ENCODE measurements at regions not wholly inside any gene's neighbourhood (a gene's known extent, or its start where the extent isn't known, plus 50 kb on each side); places are given as distances from the start of the nearest gene placed in this dataset.

- no peak overlapping the region for H3K4me3 ChIP-seq (ENCODE audit: insufficient read length, low read depth)
- no peaks in the 10 kb centered on the region for H3K27me3 ChIP-seq (ENCODE audit: insufficient read depth, insufficient read length)
- no peaks in the 10 kb centered on the region for H3K36me3 ChIP-seq (ENCODE audit: insufficient read depth, insufficient read length, low read length)
- H3K4me1 ChIP-seq (ENCODE audit: insufficient read depth, insufficient read length): no peaks in the 10 kb centered on the region
- H3K9me3 ChIP-seq (ENCODE audit: insufficient read depth, low read length): no peaks in the 10 kb centered on the region; the same call in 1 of the 2 replicates
- no peak overlapping the region for H3K9ac ChIP-seq (ENCODE audit: insufficient read length, low read depth)
- DNase-seq (ENCODE audit: low read depth, low spot score): no peak
- TF ChIP-seq ZNF274 (IDR thresholded peaks at IDR 0.05; ENCODE audit: low read depth, low read length): no peak
- no peak for TF ChIP-seq YY1 (IDR thresholded peaks at IDR 0.05; ENCODE audit: insufficient read depth, insufficient read length)
- no peak for TF ChIP-seq SUZ12 (IDR thresholded peaks at IDR 0.05; ENCODE audit: extremely low read depth, insufficient read depth, insufficient read length)
Observed at GRCh38 chr20:55615818-55616217, 389.5 kb downstream of the CBLN4 start.

GRCh38 chr20:55614220-55614757 is 391.0 kb downstream of the CBLN4 start:
- Histone ChIP-seq H3K4me3 (ENCODE audit: insufficient read length, low read depth) (no peak overlapping the region), H3K4me1 (ENCODE audit: insufficient read depth, insufficient read length) (no peaks in the 10 kb centered on the region), H3K27me3 (ENCODE audit: insufficient read depth, insufficient read length) (no peaks in the 10 kb centered on the region), H3K9ac (ENCODE audit: insufficient read length, low read depth) (no peak overlapping the region), H3K9me3 (ENCODE audit: insufficient read depth, low read length) (no peaks in the 10 kb centered on the region), H3K36me3 (ENCODE audit: insufficient read depth, insufficient read length, low read length) (no peaks in the 10 kb centered on the region)
- TF ChIP-seq ZNF274 (IDR thresholded peaks at IDR 0.05; ENCODE audit: low read depth, low read length): no peak
- no peak for TF ChIP-seq YY1 (IDR thresholded peaks at IDR 0.05; ENCODE audit: insufficient read depth, insufficient read length)
- TF ChIP-seq SUZ12 (IDR thresholded peaks at IDR 0.05; ENCODE audit: extremely low read depth, insufficient read depth, insufficient read length): no peak
- no peak for DNase-seq (ENCODE audit: low read depth, low spot score)

GRCh38 chr20:55610756-55611155 is 394.6 kb downstream of the CBLN4 start:
- Histone ChIP-seq H3K27me3 (ENCODE audit: insufficient read depth, insufficient read length) (no peaks in the 10 kb centered on the region), H3K4me1 (ENCODE audit: insufficient read depth, insufficient read length) (no peaks in the 10 kb centered on the region), H3K9me3 (ENCODE audit: insufficient read depth, low read length) (no peaks in the 10 kb centered on the region), H3K9ac (ENCODE audit: insufficient read length, low read depth) (no peak overlapping the region), H3K4me3 (ENCODE audit: insufficient read length, low read depth) (no peak overlapping the region), H3K36me3 (ENCODE audit: insufficient read depth, insufficient read length, low read length) (no peaks in the 10 kb centered on the region)
- DNase-seq (ENCODE audit: low read depth, low spot score): no peak
- TF ChIP-seq SUZ12 (IDR thresholded peaks at IDR 0.05; ENCODE audit: extremely low read depth, insufficient read depth, insufficient read length) (no peak), YY1 (IDR thresholded peaks at IDR 0.05; ENCODE audit: insufficient read depth, insufficient read length) (no peak), ZNF274 (IDR thresholded peaks at IDR 0.05; ENCODE audit: low read depth, low read length) (no peak)

GRCh38 chr20:55605594-55605993 is 399.7 kb downstream of the CBLN4 start:
- TF ChIP-seq YY1 (IDR thresholded peaks at IDR 0.05; ENCODE audit: insufficient read depth, insufficient read length) (no peak), SUZ12 (IDR thresholded peaks at IDR 0.05; ENCODE audit: extremely low read depth, insufficient read depth, insufficient read length) (no peak), ZNF274 (IDR thresholded peaks at IDR 0.05; ENCODE audit: low read depth, low read length) (no peak)
- no peak for DNase-seq (ENCODE audit: low read depth, low spot score)
- no peaks in the 10 kb centered on the region for H3K9me3 ChIP-seq (ENCODE audit: insufficient read depth, low read length)
- H3K4me1 ChIP-seq (ENCODE audit: insufficient read depth, insufficient read length): no peaks in the 10 kb centered on the region
- H3K36me3 ChIP-seq (ENCODE audit: insufficient read depth, insufficient read length, low read length): no peaks in the 10 kb centered on the region
- H3K9ac ChIP-seq (ENCODE audit: insufficient read length, low read depth): no peak overlapping the region
- no peaks in the 10 kb centered on the region for H3K27me3 ChIP-seq (ENCODE audit: insufficient read depth, insufficient read length)
- no peak overlapping the region for H3K4me3 ChIP-seq (ENCODE audit: insufficient read length, low read depth)

DNA sequence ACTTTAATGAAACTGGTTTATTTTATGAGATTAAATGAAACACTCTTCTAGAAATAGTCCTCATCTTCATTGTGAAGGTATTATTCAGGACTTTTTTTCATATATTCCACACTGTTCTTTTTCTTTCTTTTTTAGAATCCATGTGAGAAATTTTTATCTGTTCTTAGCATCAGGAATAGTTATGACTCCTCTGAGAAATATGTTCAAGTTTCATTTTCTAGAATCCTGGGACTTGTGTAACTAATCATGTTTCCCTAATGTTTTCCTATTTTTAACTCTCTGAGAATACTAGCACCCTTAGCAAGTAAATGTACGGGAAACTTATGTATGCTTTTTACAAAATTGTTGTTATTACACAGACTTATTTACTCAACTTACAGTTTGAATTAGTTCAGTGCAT is 407.8 kb downstream of the CBLN4 start:
- no peaks in the 10 kb centered on the region for H3K36me3 ChIP-seq (ENCODE audit: insufficient read depth, insufficient read length, low read length)
- no peaks in the 10 kb centered on the region for H3K9me3 ChIP-seq (ENCODE audit: insufficient read depth, low read length)
- DNase-seq (ENCODE audit: low read depth, low spot score): no peak
- no peak overlapping the region for H3K9ac ChIP-seq (ENCODE audit: insufficient read length, low read depth)
- H3K4me3 ChIP-seq (ENCODE audit: insufficient read length, low read depth): no peak overlapping the region
- TF ChIP-seq YY1 (IDR thresholded peaks at IDR 0.05; ENCODE audit: insufficient read depth, insufficient read length) (no peak), ZNF274 (IDR thresholded peaks at IDR 0.05; ENCODE audit: low read depth, low read length) (no peak), SUZ12 (IDR thresholded peaks at IDR 0.05; ENCODE audit: extremely low read depth, insufficient read depth, insufficient read length) (no peak)
- H3K4me1 ChIP-seq (ENCODE audit: insufficient read depth, insufficient read length): no peaks in the 10 kb centered on the region
- no peaks in the 10 kb centered on the region for H3K27me3 ChIP-seq (ENCODE audit: insufficient read depth, insufficient read length)

DNA sequence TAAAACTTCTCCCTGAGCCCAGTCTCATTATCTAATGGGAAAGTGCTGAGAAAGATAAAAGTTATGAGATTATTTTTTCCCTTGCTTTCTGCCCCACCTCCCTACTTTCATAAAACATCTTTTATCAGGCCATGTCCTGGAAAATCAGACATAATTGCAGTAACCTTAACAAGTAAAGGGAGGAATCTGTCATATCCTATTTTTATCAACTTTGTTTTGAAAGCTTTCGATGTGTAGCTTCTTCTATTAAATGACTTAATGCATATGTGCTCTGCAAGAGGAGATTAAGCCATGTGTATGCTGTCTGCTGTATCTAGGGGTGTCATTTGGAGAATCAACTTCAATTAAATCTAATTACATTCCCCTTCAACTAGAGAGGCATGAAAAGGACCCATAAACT is 408.9 kb downstream of the CBLN4 start:
- Histone ChIP-seq H3K9ac (ENCODE audit: insufficient read length, low read depth) (no peak overlapping the region), H3K36me3 (ENCODE audit: insufficient read depth, insufficient read length, low read length) (no peaks in the 10 kb centered on the region), H3K27me3 (ENCODE audit: insufficient read depth, insufficient read length) (no peaks in the 10 kb centered on the region), H3K9me3 (ENCODE audit: insufficient read depth, low read length) (no peaks in the 10 kb centered on the region), H3K4me1 (ENCODE audit: insufficient read depth, insufficient read length) (no peaks in the 10 kb centered on the region), H3K4me3 (ENCODE audit: insufficient read length, low read depth) (no peak overlapping the region)
- DNase-seq (ENCODE audit: low read depth, low spot score): no peak
- TF ChIP-seq ZNF274 (IDR thresholded peaks at IDR 0.05; ENCODE audit: low read depth, low read length): no peak
- no peak for TF ChIP-seq YY1 (IDR thresholded peaks at IDR 0.05; ENCODE audit: insufficient read depth, insufficient read length)
- no peak for TF ChIP-seq SUZ12 (IDR thresholded peaks at IDR 0.05; ENCODE audit: extremely low read depth, insufficient read depth, insufficient read length)

GRCh38 chr20:55592866-55593265 is 412.5 kb downstream of the CBLN4 start:
- TF ChIP-seq YY1 (IDR thresholded peaks at IDR 0.05; ENCODE audit: insufficient read depth, insufficient read length): no peak
- TF ChIP-seq SUZ12 (IDR thresholded peaks at IDR 0.05; ENCODE audit: extremely low read depth, insufficient read depth, insufficient read length): no peak
- no peak for TF ChIP-seq ZNF274 (IDR thresholded peaks at IDR 0.05; ENCODE audit: low read depth, low read length)
- Histone ChIP-seq H3K4me3 (ENCODE audit: insufficient read length, low read depth) (no peak overlapping the region), H3K4me1 (ENCODE audit: insufficient read depth, insufficient read length) (no peaks in the 10 kb centered on the region)

More at GRCh38 chr20:55592866-55593265, 412.5 kb downstream of the CBLN4 start:
- no peak for DNase-seq (ENCODE audit: low read depth, low spot score)
- no peaks in the 10 kb centered on the region for H3K36me3 ChIP-seq (ENCODE audit: insufficient read depth, insufficient read length, low read length)
- H3K9ac ChIP-seq (ENCODE audit: insufficient read length, low read depth): no peak overlapping the region
- H3K9me3 ChIP-seq (ENCODE audit: insufficient read depth, low read length): no peaks in the 10 kb centered on the region
- H3K27me3 ChIP-seq (ENCODE audit: insufficient read depth, insufficient read length): no peaks in the 10 kb centered on the region
